Fibroblast of skin of scalp (primary cell): ENCODE measurements at regions not wholly inside any gene's neighbourhood (a gene's known extent, or its start where the extent isn't known, plus 50 kb on each side); places are given as distances from the start of the nearest gene placed in this dataset.
A peak's percentile ranks its signal among the peaks of the same experiment; 100 is the strongest.

Experiments used
- DNase-seq: peaks from one replicate; pipeline ENCODE4 v3.0.0-alpha.2; 2013

- no peak for DNase-seq
Observed at GRCh38 chr4:141783770-141784169, 147.4 kb downstream of the IL15 start.

- DNase-seq = peak; percentile 49
Observed at GRCh38 chr4:141786946-141787345, 150.6 kb downstream of the IL15 start.

- DNase-seq = peak; percentile 65
Observed at GRCh38 chr4:141788169-141788915, 152.0 kb downstream of the IL15 start.

DNA sequence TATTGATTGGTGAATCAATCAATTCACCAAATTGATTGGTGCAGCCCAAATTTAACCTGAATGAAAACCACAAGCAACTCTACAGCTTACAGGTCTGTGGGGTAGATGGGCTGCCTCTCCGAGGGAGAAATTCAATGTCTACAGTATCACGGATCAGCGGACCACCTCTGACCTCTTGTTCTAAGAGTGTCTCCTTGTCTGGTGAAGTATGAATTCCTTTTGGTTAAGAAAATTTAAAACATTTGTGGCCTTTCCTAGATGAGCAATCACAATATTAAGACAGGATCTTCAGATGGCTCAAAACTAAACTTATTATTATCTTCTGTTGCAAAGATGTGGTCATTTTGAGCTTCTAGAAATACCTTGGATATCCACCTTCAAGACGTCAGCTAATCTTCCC is 153.3 kb downstream of the IL15 start:
- DNase-seq = no peak

DNA sequence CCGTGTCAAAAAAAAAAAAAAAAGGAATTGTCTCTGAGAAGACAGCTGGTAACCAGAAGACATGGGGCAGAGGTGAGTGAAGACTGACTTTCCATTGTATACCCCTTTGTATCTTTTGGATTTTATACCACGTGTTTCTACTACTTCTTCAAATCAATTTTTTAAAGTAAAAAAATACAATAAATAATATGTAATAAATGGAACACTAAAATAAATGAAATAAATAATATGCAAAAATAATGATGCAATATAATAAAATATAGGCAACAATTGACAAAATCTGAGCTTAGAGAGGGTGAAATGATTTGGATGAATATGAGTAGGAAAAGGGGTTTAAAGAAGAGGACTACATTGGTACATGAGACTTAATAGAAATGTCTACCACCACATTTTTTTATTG is 155.8 kb downstream of the IL15 start:
- DNase-seq = no peak

- DNase-seq = peak; percentile 52
Observed at GRCh38 chr4:141797966-141798365, 161.6 kb downstream of the IL15 start.

DNA sequence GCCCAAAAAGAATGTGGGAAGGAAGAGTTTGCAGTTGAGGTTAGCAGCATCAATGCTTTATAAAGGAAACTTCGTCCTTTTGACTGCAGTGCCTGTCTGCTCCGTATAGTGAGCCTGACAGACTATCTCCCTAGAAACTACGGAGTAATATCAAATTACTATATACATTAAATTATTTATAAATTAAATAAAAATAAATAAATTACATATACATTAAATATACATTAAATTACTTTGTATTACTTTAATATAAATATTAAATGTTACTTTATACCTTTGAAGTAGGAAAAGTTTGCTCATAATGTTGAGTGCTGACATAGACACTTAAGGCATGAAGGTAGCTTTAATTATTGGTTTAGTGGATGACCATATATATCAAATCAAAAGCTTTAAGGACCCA is 165.2 kb downstream of the IL15 start:
- no peak for DNase-seq

GRCh38 chr4:141802333-141802732 is 165.9 kb downstream of the IL15 start:
- peak; percentile 95 for DNase-seq

DNA sequence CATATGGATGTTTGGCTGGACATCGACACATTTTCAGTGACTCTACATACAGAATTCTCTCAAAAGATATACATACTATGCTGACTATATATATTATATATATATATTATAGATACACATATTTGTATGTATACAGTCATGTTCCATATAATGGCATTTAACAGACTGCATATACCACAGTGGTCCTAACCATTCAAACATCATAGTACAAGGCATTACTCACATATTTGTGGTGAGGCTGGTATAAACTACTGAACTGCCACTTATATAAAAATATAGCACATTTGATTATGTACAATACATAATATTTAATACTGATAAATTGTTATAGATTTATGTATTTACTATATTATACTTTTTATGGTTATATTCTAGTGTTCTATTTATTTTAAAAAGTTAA is 168.5 kb downstream of the IL15 start:
- DNase-seq = peak; percentile 72

DNA sequence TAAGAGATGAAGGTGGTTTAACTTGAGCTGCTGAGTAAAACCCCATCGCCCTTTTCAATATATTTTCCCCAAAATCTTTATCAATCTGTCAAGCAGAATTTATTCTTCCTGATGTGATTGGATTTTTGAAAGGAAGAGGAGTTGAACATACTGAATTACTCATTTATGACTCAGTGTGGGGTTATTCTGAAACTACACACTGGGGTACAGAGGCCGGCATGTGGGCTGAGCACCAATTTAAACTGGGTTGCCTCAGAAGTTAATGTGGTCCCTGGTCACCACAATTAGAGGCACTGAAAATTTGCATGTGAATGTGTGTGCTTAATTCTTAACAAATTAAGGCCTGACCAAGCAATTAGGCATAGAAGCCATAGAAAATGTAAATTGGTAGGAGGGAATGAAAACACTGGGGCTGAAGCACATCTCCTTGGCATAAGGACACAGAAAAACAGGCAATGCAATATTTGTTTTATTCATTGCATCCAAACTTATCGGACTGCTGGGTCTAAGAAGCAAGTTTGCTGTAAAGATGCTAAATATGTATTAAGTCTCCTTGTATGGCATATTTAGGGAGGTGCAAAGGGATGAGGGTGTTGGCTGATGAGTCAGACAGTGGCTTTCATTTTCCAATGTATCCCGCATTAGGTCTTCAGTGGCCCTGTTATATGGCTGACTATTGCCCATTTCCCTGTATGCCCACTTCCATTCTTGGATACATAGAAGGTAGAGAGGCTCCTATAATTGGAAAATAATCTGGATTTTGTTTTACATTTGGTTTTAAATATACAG is 170.9 kb downstream of the IL15 start:
- peak; percentile 64 for DNase-seq

GRCh38 chr4:141810038-141810711 is 173.8 kb downstream of the IL15 start:
- peak; percentile 49 for DNase-seq

GRCh38 chr4:141810712-141811375 is 174.5 kb downstream of the IL15 start:
- DNase-seq = peak; percentile 68

- DNase-seq = no peak
Observed at GRCh38 chr4:141812158-141812557, 175.8 kb downstream of the IL15 start.

DNA sequence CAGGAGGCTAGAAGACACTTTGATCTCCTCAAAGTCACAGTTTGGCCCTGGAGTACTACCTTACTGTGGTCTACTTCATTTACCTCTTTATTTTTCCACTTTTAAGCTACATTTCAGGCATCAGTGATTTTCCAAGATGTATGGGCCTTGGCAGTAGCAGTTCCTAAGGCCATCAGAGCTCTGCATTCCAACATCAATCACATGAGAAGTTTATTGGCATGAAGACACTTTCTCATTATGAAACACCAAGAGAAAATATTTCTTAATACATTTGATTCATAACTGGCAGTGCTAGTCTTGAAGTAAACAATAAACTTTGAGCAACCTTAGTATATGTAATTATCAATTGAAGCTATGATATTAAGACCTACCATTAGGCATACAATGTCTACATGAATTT is 178.1 kb downstream of the IL15 start:
- DNase-seq = no peak

- DNase-seq = no peak
Observed at GRCh38 chr4:141815646-141816045, 179.3 kb downstream of the IL15 start.

- no peak for DNase-seq
Observed at GRCh38 chr4:141826260-141826659, 189.9 kb downstream of the IL15 start.

GRCh38 chr4:141833209-141833608 is 196.8 kb downstream of the IL15 start:
- no peak for DNase-seq

DNA sequence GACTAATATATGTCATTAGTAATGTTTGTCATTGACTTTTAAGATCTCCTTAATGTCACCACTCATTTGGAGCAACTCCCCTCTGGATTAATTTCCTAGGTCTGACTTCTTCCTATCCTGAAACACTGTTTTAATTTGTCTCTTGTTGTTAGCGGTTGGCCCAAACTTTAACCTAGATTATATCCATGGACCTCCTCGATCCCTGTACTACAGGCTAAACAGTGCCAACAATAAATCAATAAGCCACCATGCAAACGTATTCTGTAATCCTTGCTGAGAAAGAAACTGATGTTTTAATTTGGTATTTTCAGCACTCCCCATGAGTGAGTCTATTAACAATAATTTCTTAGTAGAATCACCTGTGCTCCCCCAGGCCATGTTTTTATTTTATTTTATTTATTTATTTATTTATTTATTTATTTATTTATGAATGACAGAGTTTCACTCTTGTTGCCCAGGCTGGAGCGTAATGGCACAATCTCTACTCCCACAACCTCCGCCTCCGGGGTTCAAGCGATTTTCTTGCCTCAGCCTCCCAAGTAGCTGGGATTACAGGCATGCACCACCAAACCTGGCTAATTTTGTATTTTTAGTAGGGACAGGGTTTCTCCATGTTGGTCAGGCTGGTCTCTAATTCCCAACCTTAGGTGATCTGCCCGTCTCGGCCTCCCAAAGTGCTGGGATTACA is 204.1 kb downstream of the IL15 start:
- DNase-seq = no peak

GRCh38 chr4:141843136-141843535 is 206.8 kb downstream of the IL15 start:
- no peak for DNase-seq

DNA sequence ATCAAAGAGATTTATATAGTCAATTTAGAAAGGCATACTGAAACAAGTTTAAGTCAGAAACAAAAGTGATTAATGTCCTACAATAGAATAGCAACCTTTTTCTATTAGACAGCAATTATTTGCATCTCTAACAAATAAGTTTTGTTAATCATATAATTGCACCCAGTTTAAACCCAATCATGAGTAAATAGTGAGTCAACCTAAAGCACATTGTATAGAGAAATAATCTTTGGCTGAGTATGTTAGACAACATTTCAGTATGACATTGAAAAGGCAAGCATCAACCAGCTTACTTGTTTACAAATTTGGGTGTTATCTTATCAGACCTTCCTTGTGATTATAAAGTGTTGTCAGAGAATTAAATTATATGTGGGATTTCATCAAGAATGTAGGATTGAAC is 209.5 kb downstream of the IL15 start:
- DNase-seq = no peak

GRCh38 chr4:141849367-141849766 is 213.0 kb downstream of the IL15 start:
- DNase-seq = no peak

GRCh38 chr4:141849778-141850177 is 213.4 kb downstream of the IL15 start:
- no peak for DNase-seq
